GM12878 (cell line): ENCODE measurements at regions not wholly inside any gene's neighbourhood (a gene's known extent, or its start where the extent isn't known, plus 50 kb on each side); places are given as distances from the start of the nearest gene placed in this dataset.
A peak's percentile ranks its signal among the peaks of the same experiment; 100 is the strongest.

ENCODE experiments used
- ATAC-seq: fragments of 200-7000 bp; cut with Tn5 transposase; 3 replicates; pipeline ENCODE4 v1.9.1; 2020; ENCODE audit warnings: mild to moderate bottlenecking, moderate library complexity
- BruUV-seq: library from RNA; stranded (reverse); fragments of 400-500 nt; replicated peaks from 2 replicates; lab custom pipeline; 2021; lab: Mats Ljungman, UMichigan
- CTCF ChIA-PET: fragments of 300-600 bp; sonication (Branson Sonifier 250); formaldehyde crosslinking; extraction: SDS; loops from one replicate; lab custom pipeline; 2021; ENCODE audit warnings: inconsistent platforms; lab: Yijun Ruan, JAX
- POLR2A ChIA-PET: fragments of 350-600 bp; formaldehyde crosslinking; extraction: SDS; loops from one replicate; lab custom pipeline; 2021; ENCODE audit warnings: inconsistent platforms; lab: Charles Lee
- RAD21 ChIA-PET: fragments of 300-600 bp; sonication (Branson Sonifier 250); formaldehyde crosslinking; loops from one replicate; lab custom pipeline; 2023; ENCODE audit warnings: antibody characterized with exemption; ENCODE audit not compliant: unreplicated experiment; lab: Charles Lee
- SMC1A ChIA-PET: fragments of 300-600 bp; sonication (Branson Sonifier 250); formaldehyde crosslinking; loops from one replicate; lab custom pipeline; 2023; ENCODE audit not compliant: unreplicated experiment, uncharacterized antibody; lab: Charles Lee
- DNase-seq: peaks from one replicate; pipeline ENCODE4 v3.0.0-alpha.2; 2011; ENCODE audit warnings: low read depth, low spot score
- FAIRE-seq: peaks from 3 replicates; lab custom pipeline; 2011; peaks lifted over from hg19 to GRCh38; lab: Jason Lieb, UNC
- H2AFZ ChIP-seq: 2 replicates; pipeline ENCODE4 v1.6.0; 2011; ENCODE audit warnings: low read depth, low read length, control low read depth; ENCODE audit not compliant: control insufficient read depth
- H3K27ac ChIP-seq: 2 replicates; pipeline ENCODE4 v1.5.1; 2011; ENCODE audit warnings: control low read depth; ENCODE audit not compliant: control insufficient read depth, insufficient read depth
- H3K27me3 ChIP-seq, 2 experiments: replicated peaks in 1 of 2; 2 replicates each; pipeline versions ENCODE4 v1.6.0 to v1.6.1; 2011; ENCODE audit warnings: low read length in 1 of 2; ENCODE audit not compliant: control insufficient read depth in 2 of 2, insufficient read depth in 2 of 2
- H3K36me3 ChIP-seq, 2 experiments: 2 replicates each; pipeline ENCODE4 v1.5.1; 2011; ENCODE audit warnings: low read length in 1 of 2; ENCODE audit not compliant: control insufficient read depth in 2 of 2, insufficient read depth in 2 of 2
- H3K4me1 ChIP-seq: 2 replicates; pipeline ENCODE4 v1.6.1; 2011; ENCODE audit warnings: mild to moderate bottlenecking, low read length, moderate library complexity, mixed read lengths; ENCODE audit not compliant: control insufficient read depth, insufficient read depth
- H3K4me2 ChIP-seq: 2 replicates; pipeline ENCODE4 v1.6.0; 2011; ENCODE audit warnings: control low read depth; ENCODE audit not compliant: control insufficient read depth, insufficient read depth
- H3K4me3 ChIP-seq: fragments of 200-600 bp; sonication (generic); 2 replicates; pipeline ENCODE4 v1.5.1; 2016
- H3K79me2 ChIP-seq: 2 replicates; pipeline ENCODE4 v1.6.0; 2011; ENCODE audit warnings: low read length; ENCODE audit not compliant: control insufficient read depth, insufficient read depth
- H3K9ac ChIP-seq: 2 replicates; pipeline ENCODE4 v1.8.0; 2011; ENCODE audit warnings: low read length, control low read depth, mixed read lengths; ENCODE audit not compliant: control insufficient read depth, insufficient read depth
- H3K9me3 ChIP-seq: replicated peaks from 3 replicates; pipeline ENCODE4 v1.5.1; 2011; ENCODE audit warnings: mild to moderate bottlenecking, low read length; ENCODE audit not compliant: control insufficient read depth, insufficient read depth
- H4K20me1 ChIP-seq: 2 replicates; pipeline ENCODE4 v1.6.0; 2011; ENCODE audit not compliant: control insufficient read depth, insufficient read depth
- EP300 ChIP-seq, 2 experiments: fragments of 150-350 bp in 1 of 2; IDR thresholded peaks; 2 replicates each; pipeline ENCODE4 v1.6.1; 2011 to 2012; ENCODE audit warnings: low read depth in 2 of 2, low read length in 2 of 2, borderline replicate concordance in 1 of 2, improper control_type of control experiment in 1 of 2, inconsistent platforms in 1 of 2; ENCODE audit not compliant: control insufficient read depth in 1 of 2
- GABPA ChIP-seq: IDR thresholded peaks from 2 replicates; pipeline ENCODE4 v1.6.1; 2014; ENCODE audit warnings: antibody characterized with exemption, low read depth, mild to moderate bottlenecking, inconsistent platforms
- MTA2 ChIP-seq: fragments of 450-650 bp; IDR thresholded peaks from 2 replicates; pipeline ENCODE4 v1.6.1; 2016; ENCODE audit warnings: low read depth, mild to moderate bottlenecking, moderate library complexity
- NBN ChIP-seq: fragments of 450-650 bp; IDR thresholded peaks from 2 replicates; pipeline ENCODE4 v1.6.1; 2016
- RAD51 ChIP-seq: fragments of 450-650 bp; IDR thresholded peaks from 2 replicates; pipeline ENCODE4 v1.6.1; 2016; ENCODE audit warnings: moderate library complexity, mild to moderate bottlenecking, inconsistent platforms
- SP1 ChIP-seq: IDR thresholded peaks from one replicate; pipeline ENCODE4 v1.6.1; 2011; ENCODE audit warnings: low read depth, low read length
- TARDBP ChIP-seq: IDR thresholded peaks from 2 replicates; pipeline ENCODE4 v1.6.1; 2016; ENCODE audit warnings: borderline replicate concordance
- ZNF384 ChIP-seq: IDR thresholded peaks from 2 replicates; pipeline ENCODE4 v1.6.1; 2012; ENCODE audit warnings: low read depth, mild to moderate bottlenecking, low read length, improper control_type of control experiment, borderline replicate concordance
- in situ Hi-C: fragments of 300-500 bp; cut with MboI; formaldehyde crosslinking; loops from 9 replicates; pipeline ENCODE4 v1.14.3; 2018; ENCODE audit warnings: mixed read lengths
- intact Hi-C: fragments of 100-400 bp; cut with micrococcal nuclease; formaldehyde crosslinking; loops from one replicate; pipeline ENCODE4 v1.14.2; 2022; ENCODE audit not compliant: unreplicated experiment
- TF ChIP-seq, protein P1 (sequence below): IDR thresholded peaks from 2 replicates; pipeline ENCODE4 v1.6.1; 2012; ENCODE audit warnings: low read depth, low read length, improper control_type of control experiment
- TF ChIP-seq, protein P2 (sequence below): fragments of 450-650 bp; IDR thresholded peaks from 2 replicates; pipeline ENCODE4 v1.6.1; 2016; ENCODE audit warnings: mild to moderate bottlenecking

DNA sequence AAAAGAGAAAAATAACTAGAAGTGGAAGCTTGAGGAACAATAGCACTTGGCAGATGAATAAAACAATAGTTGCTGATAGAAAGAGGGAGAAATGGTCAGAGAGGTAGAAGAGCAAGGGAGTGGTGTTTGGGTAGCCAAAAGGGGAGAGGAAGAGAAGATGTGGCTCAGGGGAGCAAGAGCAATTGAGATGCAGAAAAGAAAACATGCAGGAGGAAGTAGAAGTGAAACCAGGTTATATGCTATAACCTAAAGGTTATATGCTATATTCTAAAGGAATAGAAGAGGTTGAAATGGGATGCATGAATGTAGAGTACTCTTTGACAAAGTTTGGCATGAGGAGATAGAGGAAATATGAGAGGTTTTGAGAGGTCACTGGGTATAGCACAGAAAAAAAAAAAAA lies 759.5 kb downstream of the SATB2 start:
- Histone ChIP-seq H3K9me3 (no peaks in the 10 kb centered on the region), H3K4me3 (no peak overlapping the region), H2AFZ (no peak overlapping the region), H3K4me1 (no peaks in the 10 kb centered on the region), H3K9ac (no peak overlapping the region), H3K27me3 (no peaks in the 10 kb centered on the region), H4K20me1 (no peaks in the 10 kb centered on the region), H3K4me2 (no peak overlapping the region), H3K36me3 (no peaks in the 10 kb centered on the region), H3K79me2 (no peaks in the 10 kb centered on the region), H3K27ac (no peak overlapping the region)
- BruUV-seq, result no TSS peak
- no peak for DNase-seq
- ChIA-PET POLR2A (interaction anchor here (0.9 to 1.5 kb wide), 3 partner anchors 11 to 64 kb away, joined by 3 to 5 read pairs (median 4); no protein-coding TSS in a partner anchor), SMC1A (interaction anchor here (0.7 to 5.0 kb wide), 16 partner anchors 8 to 320 kb away, joined by 3 to 69 read pairs (median 5); no protein-coding TSS in a partner anchor), CTCF (interaction anchor here (0.5 to 5.0 kb wide), 4 partner anchors 41 to 1148 kb away, joined by 3 to 47 read pairs (median 3); no protein-coding TSS in a partner anchor), RAD21 (interaction anchor here (0.7 to 4.8 kb wide), 11 partner anchors 9 to 187 kb away, joined by 3 to 51 read pairs (median 4); no protein-coding TSS in a partner anchor)
- in situ Hi-C loops, result no loop called here
- intact Hi-C loops, result no loop called here
- FAIRE-seq, result no peak
- peak; percentile 59 for ATAC-seq
- TF ChIP-seq MTA2 (peak; percentile 30; the same call in 1 of the 2 replicates), TARDBP (no peak), RAD51 (no peak), GABPA (no peak), NBN (peak; percentile 62), EP300 (IDR thresholded peaks at IDR 0.05; ENCODE audit: borderline replicate concordance in 1 of 2, control insufficient read depth in 1 of 2, low read depth in 2 of 2, low read length in 2 of 2) (no peak), SP1 (no peak), ZNF384 (no peak)
- TF ChIP-seq, protein P1, sequence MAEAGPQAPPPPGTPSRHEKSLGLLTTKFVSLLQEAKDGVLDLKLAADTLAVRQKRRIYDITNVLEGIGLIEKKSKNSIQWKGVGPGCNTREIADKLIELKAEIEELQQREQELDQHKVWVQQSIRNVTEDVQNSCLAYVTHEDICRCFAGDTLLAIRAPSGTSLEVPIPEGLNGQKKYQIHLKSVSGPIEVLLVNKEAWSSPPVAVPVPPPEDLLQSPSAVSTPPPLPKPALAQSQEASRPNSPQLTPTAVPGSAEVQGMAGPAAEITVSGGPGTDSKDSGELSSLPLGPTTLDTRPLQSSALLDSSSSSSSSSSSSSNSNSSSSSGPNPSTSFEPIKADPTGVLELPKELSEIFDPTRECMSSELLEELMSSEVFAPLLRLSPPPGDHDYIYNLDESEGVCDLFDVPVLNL, result no peak
- TF ChIP-seq, protein P2, sequence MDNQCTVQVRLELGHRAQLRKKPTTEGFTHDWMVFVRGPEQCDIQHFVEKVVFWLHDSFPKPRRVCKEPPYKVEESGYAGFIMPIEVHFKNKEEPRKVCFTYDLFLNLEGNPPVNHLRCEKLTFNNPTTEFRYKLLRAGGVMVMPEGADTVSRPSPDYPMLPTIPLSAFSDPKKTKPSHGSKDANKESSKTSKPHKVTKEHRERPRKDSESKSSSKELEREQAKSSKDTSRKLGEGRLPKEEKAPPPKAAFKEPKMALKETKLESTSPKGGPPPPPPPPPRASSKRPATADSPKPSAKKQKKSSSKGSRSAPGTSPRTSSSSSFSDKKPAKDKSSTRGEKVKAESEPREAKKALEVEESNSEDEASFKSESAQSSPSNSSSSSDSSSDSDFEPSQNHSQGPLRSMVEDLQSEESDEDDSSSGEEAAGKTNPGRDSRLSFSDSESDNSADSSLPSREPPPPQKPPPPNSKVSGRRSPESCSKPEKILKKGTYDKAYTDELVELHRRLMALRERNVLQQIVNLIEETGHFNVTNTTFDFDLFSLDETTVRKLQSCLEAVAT, result peak; percentile 74
